ENCODE measurements at regions not wholly inside any gene's neighbourhood (a gene's known extent, or its start where the extent isn't known, plus 50 kb on each side); places are given as distances from the start of the nearest gene placed in this dataset.
A peak's percentile ranks its signal among the peaks of the same experiment; 100 is the strongest.

DNA sequence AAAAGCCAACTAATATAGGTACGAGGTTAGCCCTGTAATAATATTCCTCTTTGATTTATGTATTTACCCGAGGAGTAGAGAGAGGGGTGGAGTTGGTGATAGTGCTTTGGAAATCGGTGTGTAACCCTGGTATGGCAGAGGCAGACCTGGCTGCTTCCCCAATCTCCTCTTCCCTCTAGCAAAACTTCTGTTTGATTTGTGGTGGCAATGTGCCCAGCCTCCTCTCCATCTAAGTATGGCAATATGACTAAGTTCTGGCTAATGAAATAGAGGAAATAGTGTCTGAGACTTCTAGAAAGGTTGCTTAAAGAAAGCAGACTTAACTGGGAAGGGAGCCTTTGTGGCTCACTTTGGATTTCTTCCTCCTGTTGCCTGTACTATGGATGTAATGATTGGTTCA lies 491.1 kb downstream of the ENC1 start:
- no peak for DNase-seq
- intact Hi-C loops (cut with DNase I) = no loop called here

DNA sequence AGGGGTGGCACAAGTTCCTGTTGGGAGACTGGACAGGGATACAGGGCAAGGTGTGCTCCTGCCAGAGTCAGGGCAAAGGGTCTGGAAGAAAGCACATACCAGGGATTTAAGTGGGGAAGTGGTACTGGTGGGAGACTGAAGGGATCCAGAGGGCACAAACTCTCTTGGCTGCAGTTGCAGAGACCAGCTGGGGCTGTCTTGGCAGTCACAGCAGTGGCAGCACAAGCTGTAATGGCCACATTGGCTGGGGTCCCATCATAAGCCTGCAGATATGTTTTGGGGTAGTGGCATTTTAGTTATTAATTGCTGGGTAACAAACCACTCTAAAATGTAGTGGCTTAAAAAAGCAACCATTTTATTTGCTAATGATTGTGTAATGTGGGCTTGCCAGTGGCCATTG lies 492.2 kb downstream of the ENC1 start:
- DNase-seq = peak in 1 of 10 donors; percentile 41
- intact Hi-C loops (cut with DNase I) = no loop called here

DNA sequence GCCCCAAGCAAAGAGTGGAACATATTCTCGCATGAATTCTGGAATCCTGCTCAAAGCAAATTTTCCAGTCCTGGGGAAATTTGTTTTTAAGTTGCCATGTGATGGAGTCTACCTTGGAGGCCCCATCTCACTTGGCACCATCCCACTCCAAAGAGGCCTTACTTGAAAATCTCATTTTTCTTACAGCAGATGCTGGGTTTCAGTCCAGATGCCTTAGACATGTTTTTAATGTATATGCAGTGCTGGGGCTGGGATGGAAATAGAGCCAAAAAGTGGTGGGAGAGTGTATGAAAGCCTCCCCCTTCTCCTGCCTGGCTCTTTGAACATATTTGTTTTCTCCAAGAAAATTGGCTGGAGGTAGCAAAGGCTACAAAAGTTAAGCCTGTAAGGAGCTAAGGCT lies 493.7 kb downstream of the ENC1 start:
- no peak for DNase-seq
- intact Hi-C loops (cut with DNase I) = no loop called here

DNA sequence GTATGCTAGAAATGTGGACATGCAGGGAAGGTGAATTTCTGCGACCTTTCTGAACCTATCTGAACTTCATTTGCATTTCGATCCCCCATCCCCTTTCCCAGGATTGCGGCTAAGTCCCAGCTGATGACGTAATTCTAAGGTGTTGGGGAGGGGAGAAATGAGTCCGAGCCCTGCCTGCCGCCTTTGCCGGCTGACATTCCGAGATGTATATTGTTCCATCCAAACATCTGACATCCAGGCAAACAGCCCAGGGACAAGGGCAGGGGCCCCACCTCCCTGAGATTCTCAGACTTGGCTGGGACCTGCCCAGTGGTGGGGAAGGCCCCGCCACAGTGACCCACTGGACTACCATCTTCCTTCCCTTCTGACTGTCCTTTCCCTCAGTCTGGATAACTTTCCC lies 494.6 kb downstream of the ENC1 start:
- DNase-seq = peak in 1 of 10 donors; percentile 44
- intact Hi-C loops (cut with DNase I) = no loop called here

DNA sequence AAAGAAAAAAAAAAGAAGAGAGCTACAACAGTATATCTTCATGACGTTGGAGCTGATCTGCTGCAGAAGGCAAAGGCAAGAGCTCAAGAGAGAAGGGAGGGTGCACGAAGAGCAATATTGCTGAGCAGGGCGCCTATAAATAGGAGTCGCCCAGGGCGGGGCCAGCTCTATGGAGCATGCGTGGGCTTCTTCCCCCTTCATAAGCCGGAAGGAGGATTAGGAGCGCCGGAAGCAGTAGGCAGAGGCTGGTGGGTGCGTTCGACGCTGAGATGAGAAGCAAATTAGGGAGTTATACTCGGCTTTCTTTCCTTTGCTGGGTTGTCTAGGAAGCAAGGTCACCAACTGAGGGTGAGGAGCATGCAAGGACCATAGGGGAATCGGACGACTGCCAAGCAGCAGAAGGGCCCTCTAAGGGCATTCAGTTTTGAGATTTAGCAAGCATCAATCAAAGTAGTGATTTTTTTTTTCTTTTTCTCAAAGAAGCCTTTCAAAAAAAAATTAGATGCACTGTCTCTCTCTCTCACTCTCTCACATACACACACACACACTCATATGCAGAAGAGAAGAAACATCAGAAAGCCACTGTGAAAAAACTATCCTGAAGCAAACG lies 496.7 kb downstream of the ENC1 start:
- intact Hi-C loops (cut with DNase I) = no loop called here
- DNase-seq = peak in 8 of 10 donors; percentile 21 to 92 (median 52)

DNA sequence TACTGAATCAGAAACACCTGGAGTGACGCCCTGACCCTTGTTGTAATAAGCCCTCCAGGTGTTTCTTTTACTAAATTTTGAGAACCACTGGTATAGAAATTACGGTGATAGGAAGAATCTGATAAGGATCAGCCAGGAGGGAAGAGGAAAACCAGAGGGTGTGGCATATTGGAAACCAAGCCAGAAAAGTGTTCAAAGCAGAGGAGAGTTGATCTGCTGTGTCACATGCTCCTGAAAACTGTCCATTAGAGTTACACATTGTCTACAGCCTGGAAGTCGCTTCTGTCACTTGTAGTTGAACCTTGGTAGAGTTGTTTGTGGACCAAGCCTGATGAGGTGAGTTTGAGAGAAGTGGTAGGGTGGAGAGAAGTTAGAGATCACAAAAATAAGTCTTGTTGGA lies 497.4 kb downstream of the ENC1 start:
- intact Hi-C loops (cut with DNase I) = no loop called here
- no peak for DNase-seq

DNA sequence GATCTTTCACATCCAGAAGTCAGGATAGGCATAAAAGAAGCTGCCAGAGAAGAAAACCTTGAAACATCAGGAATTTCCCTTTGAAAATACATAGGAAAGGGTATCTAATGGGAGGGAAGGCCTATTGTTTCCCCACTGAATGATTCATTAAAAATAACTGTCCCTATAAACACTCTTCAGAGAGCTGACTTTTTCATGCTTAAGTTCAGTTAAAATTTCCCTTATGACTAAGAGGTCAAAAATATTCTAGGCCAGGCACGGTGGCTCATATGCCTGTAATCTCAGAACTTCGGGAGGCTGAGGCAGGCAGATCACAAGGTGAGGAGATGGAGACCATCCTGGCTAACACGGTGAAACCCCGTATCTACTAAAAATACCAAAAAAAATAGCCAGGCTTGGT lies 499.5 kb downstream of the ENC1 start:
- intact Hi-C loops (cut with DNase I) = no loop called here
- DNase-seq = no peak

DNA sequence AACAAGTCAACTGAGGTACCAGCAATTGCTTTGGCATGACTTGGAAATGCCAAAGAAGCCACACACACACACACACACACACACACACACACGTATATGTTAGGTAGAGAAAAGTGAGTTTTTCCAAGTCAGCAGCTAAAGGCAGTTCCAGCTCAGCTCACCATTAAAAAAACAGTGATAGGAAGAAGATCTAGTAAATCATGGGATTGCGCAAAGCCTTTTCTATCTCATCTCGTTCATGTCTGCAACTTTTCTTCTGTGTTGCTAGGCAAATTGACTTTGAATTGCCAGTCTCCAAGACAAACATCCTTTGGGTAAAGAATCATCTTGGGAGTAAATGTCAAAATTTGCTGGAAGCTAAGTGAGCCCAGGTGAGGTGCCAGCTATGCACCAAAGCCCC lies 500.1 kb downstream of the ENC1 start:
- DNase-seq = no peak
- intact Hi-C loops (cut with DNase I) = no loop called here

DNA sequence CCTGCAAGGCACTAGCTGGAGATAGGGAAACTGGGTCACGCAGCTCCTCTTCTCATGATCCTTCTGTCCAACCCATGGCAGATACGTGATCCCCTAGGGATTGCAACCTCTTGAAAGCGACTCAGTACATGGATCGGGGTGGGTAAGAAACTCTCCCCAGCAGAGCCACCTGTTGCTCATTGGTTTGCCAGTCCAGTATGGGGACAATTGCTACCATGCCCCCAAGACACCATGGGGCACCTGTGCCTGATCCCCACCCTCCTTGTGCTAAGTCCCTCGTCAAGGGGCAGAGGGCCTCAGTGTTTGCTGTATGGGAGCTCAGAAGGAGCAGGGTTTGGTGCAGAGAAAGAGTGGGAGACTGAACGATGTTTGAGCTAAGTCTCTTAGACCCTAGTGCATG lies 500.9 kb downstream of the ENC1 start:
- intact Hi-C loops (cut with DNase I) = no loop called here
- DNase-seq = no peak

DNA sequence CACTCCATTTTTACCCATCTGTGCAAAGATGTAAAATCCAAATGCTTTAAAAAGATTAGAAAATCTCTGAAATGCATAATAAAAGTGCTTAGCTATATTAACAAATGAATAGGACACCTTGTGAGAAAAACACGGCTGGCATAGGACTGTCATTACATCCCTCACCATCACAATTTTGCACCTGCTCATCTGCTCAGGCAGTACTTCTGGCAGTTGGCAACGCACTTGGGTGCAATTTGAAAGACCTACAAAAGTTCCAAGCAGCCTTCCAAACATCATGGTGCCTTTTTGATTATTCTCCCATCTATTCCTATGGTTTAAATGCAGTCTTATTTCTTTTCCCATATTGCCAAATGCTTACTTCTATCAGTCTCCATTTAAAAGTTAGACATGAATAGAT lies 501.8 kb downstream of the ENC1 start:
- DNase-seq = peak in 1 of 10 donors; percentile 61
- intact Hi-C loops (cut with DNase I) = no loop called here

DNA sequence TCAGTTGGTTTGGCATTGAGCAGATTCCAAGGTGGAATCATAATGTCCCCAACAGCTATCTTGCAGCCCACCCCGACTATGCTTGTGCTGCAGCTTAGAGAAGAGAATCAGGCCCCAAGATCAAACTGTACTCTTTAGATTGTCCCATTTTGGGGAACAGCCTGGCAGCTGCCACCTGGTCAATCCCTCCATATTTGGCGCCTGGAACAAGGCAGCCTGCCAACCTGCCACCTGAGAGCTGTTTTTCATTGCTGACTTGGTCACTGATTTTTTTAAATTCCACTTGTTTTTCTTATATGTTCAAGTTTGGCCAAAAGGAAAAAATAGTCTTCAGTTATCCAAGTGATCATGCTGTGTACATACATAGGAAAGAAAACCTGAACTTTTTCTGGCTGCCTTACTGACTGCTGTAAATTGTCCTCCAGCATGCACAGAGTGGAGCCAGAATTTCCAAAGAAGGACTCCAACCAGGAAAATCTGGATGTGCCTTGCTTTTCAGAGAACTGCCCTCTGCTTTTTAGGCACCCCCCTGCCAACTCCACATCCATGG lies 504.2 kb downstream of the ENC1 start:
- intact Hi-C loops (cut with DNase I) = no loop called here
- peak in 1 of 10 donors; percentile 69 for DNase-seq

DNA sequence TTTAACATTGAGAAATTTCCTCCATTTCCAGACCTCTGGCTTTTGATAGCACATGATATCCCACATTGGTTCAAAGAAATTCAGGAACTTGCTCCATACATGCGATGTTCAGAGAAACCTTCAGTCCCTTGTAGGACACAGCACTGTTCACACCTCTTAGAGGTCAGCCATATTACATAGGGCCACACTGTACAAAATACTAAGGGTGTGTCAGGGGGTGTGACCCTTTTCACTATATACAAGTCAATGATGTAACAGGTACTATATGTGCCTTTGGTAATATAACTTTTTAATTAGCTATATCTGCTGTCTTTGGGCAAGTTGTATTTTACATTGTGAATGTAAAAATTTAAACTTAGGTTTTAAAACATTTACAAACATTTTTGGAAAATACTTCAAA lies 505.5 kb downstream of the ENC1 start:
- intact Hi-C loops (cut with DNase I) = no loop called here
- no peak for DNase-seq

DNA sequence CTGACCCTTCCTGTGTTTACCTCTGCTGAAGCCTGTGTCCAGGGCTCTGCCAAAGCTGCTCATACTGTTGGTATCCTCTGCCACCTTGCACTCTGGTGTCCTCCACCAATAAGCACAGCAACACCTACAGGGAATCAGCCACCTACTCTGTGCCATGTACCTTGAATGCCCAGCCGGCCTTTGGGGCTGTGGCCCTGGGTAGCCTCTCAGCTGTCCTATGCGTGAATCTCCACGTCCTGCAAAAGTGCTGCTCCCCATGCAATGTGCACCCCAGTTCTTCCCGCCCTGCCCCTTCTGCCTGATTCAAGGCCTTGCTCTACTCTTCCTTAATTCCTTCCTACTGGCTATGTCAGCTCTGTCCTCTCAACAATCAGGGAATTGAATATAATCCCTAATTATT lies 506.5 kb downstream of the ARHGEF28 start:
- DNase-seq = no peak
- intact Hi-C loops (cut with DNase I) = no loop called here

DNA sequence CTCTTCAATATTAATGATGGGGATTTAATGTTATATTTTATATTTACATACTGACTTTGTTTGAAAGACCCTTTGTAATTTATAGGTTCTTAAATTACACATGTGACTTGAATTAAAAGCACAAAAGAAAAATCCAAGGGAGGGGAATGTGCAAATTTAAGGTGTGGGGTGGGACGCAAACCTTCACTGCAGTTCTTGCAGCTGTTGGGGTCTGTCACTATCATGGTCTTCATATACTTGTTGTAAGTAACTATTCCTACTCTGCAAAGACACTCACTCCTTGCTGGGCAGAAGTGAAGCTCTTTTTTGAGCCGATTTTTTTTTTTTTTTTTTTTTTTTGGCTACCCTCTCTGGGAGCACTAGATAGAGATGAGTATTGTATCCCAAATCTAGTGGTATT lies 505.3 kb downstream of the ARHGEF28 start:
- intact Hi-C loops (cut with DNase I) = no loop called here
- no peak for DNase-seq

DNA sequence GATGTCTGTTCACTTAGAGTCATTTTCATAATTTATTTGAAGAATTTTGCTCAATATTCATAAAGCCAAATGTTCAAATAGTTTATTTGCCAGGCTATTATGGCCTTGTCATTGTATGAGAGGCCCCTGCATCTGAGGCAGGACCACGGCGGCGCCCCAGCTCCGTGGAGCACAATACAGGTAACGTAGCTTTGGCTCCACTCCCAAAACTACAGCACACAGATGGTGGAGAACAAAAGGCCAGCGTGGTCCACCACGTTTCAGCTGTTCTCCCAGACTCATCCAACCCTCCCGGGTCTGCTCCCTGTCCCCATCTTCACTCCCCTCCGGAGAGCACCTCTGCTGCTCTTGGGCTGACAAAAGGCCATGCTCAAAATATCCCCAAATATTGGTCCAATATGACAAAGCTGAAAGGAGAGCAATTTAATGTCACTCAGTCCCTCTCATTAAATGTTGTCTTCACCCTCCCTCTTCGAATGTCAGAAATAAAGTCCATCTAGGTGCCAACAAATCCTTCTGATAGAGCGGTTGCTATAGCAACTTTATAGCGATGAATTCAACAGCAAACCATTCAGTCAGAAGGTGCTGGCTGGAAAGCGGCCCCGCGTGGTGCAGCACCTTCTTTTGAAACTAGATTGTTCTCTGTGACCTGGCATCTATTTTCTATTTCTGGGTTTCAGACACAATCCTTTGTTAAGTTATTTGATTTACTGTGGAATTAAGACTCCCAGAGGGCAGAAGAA lies 504.3 kb downstream of the ARHGEF28 start:
- peak in 3 of 10 donors; percentile 80 to 89 (median 87) for DNase-seq
- intact Hi-C loops (cut with DNase I) = no loop called here

DNA sequence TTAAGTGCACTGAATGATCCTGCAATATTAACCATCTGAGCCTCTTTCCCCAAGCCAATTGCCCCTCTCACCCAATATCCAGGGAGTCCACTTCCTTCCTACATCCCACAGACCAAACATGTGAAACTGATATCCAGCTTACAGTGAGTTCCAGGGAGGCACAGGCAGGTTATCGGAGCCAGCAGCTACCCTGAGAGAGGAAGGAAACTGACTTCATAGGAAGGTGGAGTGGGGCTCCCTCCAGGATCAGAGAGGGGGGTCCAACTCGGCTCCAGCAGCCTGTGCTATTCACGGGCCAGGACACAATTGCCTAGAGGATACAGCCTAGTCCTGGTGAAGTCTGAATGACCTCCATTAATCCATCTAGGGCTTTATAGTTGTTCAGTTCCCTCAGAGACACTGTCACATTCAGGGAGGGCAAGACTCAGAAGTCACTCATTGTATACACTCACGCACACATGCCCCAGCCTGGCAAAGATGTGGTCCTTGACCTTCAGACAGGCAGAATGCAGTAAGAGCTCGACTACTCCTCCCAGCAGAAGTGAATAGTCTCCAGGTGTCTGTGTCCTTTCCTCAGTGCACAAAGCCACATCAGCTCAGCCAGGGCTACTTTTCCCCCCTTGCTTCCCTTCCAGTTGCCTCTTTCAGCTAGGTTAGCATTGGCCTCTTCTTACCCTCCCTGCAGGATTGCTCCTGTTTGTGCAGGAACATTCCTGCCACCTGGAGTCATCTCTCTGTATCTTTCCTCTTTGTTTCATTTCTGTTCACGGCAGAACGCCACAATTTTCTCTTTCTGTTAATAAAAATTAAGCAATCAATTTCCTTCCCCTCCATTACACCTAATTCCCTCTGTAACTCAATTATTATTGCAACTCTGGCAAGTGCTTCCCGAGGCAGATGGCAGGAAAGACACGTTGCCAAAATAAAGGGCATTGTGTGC lies 501.7 kb downstream of the ARHGEF28 start:
- intact Hi-C loops (cut with DNase I) = no loop called here
- peak in 1 of 10 donors; percentile 40 for DNase-seq

DNA sequence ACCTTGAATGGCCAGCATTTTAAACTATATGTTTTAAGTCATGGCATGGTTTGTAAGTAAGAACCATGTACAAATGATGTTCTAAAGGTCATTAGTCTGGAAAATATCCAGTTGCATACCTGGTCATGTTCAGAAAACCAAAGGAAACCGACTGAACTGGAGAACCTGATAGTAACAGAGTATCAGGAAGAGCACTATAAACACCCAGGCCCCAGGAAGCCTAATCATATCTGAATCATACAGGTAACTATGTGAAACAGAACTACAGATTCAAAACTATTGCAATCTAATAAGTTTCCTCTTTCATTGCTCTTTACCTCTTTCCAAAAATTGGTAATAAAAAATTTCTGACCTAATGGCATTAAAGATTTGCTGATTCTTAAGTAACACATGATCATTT lies 500.3 kb downstream of the ARHGEF28 start:
- intact Hi-C loops (cut with DNase I) = no loop called here
- no peak for DNase-seq

DNA sequence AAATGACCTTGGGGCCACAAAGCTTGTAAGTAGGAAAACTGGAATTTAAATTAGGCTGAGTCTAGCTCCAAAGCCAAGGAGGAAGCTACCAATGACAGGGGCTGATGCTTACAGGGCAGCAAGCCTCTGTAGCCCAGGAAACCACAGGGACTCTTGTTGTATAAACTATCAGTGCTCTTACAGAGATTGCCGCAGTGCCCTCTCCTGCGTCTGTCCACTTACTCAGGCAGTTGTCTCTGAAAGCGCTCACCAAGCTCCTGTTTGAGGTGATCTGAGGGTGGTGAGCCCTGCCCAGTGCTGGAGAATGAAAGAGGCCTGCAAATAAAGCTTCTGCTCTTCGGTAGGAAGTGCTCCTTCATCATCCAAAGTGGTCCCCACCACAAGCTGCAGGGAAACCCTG lies 498.8 kb downstream of the ARHGEF28 start:
- DNase-seq = no peak
- intact Hi-C loops (cut with DNase I) = no loop called here

DNA sequence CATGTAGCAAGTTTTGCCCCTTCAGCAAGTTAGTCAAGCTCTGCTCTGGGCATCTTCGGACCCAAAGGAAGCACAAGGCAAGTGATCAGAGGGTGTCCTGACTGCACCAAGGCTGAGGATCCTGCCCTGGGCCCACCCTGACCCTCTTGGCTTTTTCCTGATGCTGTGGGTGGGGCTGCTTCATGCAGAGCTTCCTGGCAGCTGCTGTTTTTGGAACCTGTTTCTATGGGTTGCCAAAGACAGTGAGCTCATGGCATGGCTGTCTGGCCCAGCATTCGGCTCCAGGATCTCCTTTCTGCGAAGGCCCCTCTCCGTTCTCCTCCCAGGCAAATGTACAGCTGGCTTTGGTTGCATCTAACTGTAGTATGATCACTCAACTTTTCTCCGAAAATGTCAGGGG lies 497.9 kb downstream of the ARHGEF28 start:
- no peak for DNase-seq
- intact Hi-C loops (cut with DNase I) = no loop called here

DNA sequence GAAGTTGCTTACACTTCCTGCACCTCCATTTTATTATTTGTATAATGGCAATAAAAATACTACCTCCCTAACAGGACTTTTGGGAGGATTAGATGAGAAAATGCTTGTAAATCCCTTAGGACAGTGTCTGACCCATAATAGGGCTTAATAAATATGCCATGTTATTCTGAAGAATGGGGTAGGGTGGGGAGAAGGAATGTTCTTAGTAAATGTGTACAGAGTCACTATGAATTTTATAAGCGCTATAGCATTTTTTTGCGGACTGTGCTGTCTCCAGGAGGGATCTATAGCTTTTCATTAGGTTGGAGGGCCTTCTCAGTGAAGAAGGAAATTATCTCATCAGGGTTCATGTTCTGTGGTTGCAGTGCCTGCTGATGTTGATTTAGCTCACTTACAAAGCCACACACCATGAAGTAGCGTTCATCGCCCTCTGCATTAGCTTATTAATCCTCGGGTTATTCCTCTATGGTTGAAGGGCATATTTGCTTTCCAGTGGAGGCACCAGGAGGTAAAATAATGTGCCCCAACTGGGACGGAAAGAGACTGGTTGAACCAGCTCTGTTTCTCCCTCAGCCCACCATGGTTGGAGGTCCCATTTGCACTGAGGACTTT lies 497.1 kb downstream of the ARHGEF28 start:
- DNase-seq = no peak
- intact Hi-C loops (cut with DNase I) = no loop called here

DNA sequence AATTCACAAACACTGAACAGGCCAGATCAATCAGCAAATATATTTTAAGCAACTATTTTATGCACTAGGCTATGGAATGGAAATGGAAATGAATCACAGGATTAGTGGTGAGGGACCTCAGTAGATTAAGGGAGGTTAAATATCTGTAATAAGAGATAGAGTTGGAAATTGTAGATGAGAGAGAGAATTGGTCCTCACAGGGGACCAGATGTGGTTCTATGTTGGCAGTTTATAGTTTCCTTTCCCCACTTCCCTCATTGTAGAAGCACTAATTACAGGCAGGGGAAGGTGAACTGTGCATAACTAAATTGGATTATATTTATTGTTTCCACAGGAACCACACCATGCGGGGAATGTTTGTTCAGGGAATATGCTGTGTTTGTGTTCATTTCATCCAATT lies 496.2 kb downstream of the ARHGEF28 start:
- DNase-seq = no peak
- intact Hi-C loops (cut with DNase I) = no loop called here
